NCI-H2107 treated with DMSO at 0.1 percent for 48 hours (cell line): ENCODE measurements at regions not wholly inside any gene's neighbourhood (a gene's known extent, or its start where the extent isn't known, plus 50 kb on each side); places are given as distances from the start of the nearest gene placed in this dataset.
"Not testable (repeated sequence)": the region's sequence is repeated elsewhere in the genome, so short reads cannot be mapped to it uniquely, and the experiment has no call there.

Experiments
- DNase-seq: peaks from one replicate; lab custom pipeline; 2025; ENCODE audit not compliant: unreplicated experiment; lab: John Stamatoyannopoulos, UW

- DNase-seq, result not testable (repeated sequence)
These were observed 80.1 kb upstream of the NPSR1 start for GRCh38 chr7:34577934-34578333.

- not testable (repeated sequence) for DNase-seq
These were observed 76.3 kb upstream of the NPSR1 start for GRCh38 chr7:34581698-34582097.

GRCh38 chr7:34584526-34584925 lies 73.5 kb upstream of the NPSR1 start:
- no peak for DNase-seq

- no peak for DNase-seq
These were observed 61.1 kb upstream of the NPSR1 start for GRCh38 chr7:34596887-34597286.

- no peak for DNase-seq
These were observed 54.1 kb upstream of the NPSR1 start for GRCh38 chr7:34603711-34604444.
